ENCODE measurements at regions not wholly inside any gene's neighbourhood (a gene's known extent, or its start where the extent isn't known, plus 50 kb on each side); places are given as distances from the start of the nearest gene placed in this dataset.
A peak's percentile ranks its signal among the peaks of the same experiment; 100 is the strongest.

DNA sequence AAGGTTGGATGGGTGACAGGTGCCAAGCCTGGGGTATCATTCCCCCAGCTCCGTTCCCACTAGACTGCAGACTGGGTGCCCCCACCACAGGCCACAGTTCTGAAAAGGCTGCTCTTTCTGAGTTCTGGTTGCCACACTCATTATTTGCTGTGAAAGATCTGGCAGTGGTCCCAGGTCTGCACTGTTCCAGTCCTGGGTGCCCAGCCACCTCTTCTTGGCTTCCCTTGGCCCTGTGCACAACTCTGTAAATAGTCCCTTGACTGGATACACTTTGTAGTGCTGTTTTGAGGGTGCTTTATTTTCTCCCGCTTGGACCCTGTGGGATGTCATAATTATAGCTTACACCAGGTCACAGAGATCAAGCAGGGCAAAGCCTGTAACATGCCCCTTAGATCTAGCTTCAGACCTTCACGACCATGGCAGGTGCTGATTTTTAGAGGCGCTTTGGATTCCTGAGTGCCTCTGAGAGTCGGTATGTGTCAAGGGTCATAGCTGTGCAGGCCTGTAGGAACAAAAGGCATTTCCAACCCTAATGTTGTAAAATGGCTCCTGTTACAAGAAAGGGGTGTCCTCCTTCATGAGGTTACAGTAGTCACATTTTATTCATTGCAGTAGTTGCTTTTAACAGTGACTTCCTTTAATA, 344.9 kb downstream of the ICE1 start:
- Histone ChIP-seq H3K36me3 (no peaks in the 10 kb centered on the region), H3K4me3 (no peak overlapping the region), H3K27ac (no peak overlapping the region), H3K27me3 (no peaks in the 10 kb centered on the region), H3K4me1 (ENCODE audit: low read depth) (no peaks in the 10 kb centered on the region), H3K9me3 (ENCODE audit: low read depth) (no peaks in the 10 kb centered on the region)
- TF ChIP-seq, protein P1, sequence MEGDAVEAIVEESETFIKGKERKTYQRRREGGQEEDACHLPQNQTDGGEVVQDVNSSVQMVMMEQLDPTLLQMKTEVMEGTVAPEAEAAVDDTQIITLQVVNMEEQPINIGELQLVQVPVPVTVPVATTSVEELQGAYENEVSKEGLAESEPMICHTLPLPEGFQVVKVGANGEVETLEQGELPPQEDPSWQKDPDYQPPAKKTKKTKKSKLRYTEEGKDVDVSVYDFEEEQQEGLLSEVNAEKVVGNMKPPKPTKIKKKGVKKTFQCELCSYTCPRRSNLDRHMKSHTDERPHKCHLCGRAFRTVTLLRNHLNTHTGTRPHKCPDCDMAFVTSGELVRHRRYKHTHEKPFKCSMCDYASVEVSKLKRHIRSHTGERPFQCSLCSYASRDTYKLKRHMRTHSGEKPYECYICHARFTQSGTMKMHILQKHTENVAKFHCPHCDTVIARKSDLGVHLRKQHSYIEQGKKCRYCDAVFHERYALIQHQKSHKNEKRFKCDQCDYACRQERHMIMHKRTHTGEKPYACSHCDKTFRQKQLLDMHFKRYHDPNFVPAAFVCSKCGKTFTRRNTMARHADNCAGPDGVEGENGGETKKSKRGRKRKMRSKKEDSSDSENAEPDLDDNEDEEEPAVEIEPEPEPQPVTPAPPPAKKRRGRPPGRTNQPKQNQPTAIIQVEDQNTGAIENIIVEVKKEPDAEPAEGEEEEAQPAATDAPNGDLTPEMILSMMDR (IDR thresholded peaks at IDR 0.05; ENCODE audit: low read depth, low read length), result no peak
- peak in 1 of 2 donors; percentile 7 for DNase-seq (ENCODE audit: low read depth in 1 of 2, low spot score in 1 of 2)

DNA sequence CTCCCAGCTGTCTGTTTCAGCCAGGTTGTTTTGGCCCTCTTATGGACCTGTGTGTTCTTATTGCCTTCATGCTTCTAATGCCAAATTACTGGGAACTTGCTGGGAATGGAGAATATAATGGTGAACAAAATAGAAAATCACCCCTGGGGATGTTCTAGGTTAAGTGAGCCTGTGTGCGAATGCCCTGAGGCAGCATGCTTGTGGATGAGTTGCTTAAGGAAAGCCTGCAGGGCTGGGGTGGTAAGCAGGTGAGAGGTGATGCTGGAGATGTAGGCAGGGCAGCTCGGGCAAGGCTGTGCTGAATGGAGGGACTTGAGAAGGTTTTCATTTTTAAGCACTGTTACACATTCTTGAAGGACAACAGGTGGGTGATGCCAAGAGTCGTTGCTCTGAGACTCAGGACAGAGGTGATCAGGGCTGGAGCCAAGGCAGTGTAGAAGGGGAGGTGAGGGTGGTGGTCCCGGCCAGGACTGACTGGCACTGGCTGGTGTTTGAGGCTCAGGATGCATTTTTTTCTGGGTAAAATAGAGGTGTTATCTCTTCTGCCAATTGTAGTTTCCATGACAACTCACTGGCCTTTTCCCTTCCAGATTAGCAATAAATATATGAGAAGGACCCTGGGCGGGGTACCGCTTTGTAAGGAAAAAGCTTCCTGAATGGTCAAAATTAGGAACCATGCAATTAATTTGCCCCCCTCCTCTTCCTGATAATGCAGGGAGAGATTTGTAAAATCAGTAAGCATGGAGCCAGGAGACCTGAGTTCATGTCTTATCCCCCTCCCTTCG, 342.8 kb downstream of the ICE1 start:
- H3K36me3 ChIP-seq, result no peaks in the 10 kb centered on the region
- no peak for DNase-seq (ENCODE audit: low read depth in 1 of 2, low spot score in 1 of 2)
- no peaks in the 10 kb centered on the region for H3K27me3 ChIP-seq
- H3K4me1 ChIP-seq (ENCODE audit: low read depth), result no peaks in the 10 kb centered on the region
- no peaks in the 10 kb centered on the region for H3K9me3 ChIP-seq (ENCODE audit: low read depth)
- no peak overlapping the region for H3K27ac ChIP-seq
- H3K4me3 ChIP-seq, result no peak overlapping the region
- TF ChIP-seq, protein P1 (IDR thresholded peaks at IDR 0.05; ENCODE audit: low read depth, low read length), result no peak

DNA sequence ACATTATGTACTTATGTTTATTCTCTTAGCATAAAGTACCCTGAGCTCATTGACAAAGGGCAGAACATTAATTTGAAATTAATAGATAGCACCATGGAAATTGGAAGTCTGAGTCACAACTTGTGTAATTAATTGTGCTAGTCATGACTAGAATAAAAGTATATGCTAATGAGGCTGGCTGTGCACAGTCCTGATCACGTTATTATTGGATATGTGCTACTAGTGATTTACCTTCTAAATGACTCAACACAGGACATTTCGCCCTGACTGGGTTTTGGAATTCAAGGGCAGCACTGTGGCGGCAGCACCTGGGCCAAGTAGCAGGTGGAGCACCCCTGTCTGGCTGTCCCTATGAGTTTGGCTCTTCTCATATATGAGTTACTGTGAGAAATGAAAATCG, 341.8 kb downstream of the ICE1 start:
- no peak overlapping the region for H3K4me3 ChIP-seq
- no peaks in the 10 kb centered on the region for H3K9me3 ChIP-seq (ENCODE audit: low read depth)
- H3K36me3 ChIP-seq, result no peaks in the 10 kb centered on the region
- TF ChIP-seq, protein P1 (IDR thresholded peaks at IDR 0.05; ENCODE audit: low read depth, low read length), result no peak
- H3K27ac ChIP-seq, result no peak overlapping the region
- H3K27me3 ChIP-seq, result no peaks in the 10 kb centered on the region
- DNase-seq (ENCODE audit: low read depth in 1 of 2, low spot score in 1 of 2), result no peak
- H3K4me1 ChIP-seq (ENCODE audit: low read depth), result no peaks in the 10 kb centered on the region

DNA sequence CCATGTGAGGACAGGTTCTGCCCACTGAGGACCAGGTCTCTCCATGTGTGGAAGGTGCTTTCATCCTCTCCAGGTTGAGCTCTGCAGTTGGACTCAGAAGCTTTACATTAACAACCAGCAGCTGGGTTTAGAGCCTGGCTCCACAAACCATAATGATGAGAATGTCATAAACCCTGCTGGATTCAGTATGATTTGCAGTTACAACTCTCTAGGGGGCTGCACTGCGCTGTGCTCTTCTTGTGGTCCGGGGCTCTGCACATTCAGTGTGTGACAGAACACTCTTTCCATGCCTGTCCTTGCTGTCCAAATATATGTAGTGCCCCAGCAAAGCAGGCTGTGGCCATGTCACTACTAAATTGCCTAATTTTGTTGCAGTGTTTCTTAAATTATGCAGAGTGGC, 334.3 kb downstream of the ICE1 start:
- no peak overlapping the region for H3K4me3 ChIP-seq
- H3K27ac ChIP-seq, result no peak overlapping the region
- no peaks in the 10 kb centered on the region for H3K27me3 ChIP-seq
- H3K36me3 ChIP-seq, result no peaks in the 10 kb centered on the region
- DNase-seq (ENCODE audit: low read depth in 1 of 2, low spot score in 1 of 2), result no peak
- TF ChIP-seq, protein P1 (IDR thresholded peaks at IDR 0.05; ENCODE audit: low read depth, low read length), result no peak
- no peaks in the 10 kb centered on the region for H3K4me1 ChIP-seq (ENCODE audit: low read depth)
- H3K9me3 ChIP-seq (ENCODE audit: low read depth), result no peaks in the 10 kb centered on the region

DNA sequence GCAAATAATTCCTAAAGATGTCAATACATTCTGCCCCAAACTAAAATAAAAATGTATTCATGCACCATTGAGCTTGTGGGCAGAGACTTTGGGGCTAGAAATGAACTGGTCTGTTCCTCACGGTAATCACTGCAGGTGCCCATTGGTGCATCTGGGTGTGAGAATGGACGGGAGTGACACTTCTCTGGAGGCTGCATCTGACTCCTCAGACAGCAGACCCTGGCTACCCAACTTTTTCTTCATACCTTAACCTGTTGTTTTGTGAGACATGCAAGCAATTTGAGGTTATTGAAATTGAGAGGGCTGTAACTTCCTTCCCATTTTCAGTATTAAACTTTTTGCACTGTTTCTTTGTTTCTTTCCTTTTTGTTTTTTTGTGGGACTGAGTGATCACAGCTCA, 333.4 kb downstream of the ICE1 start:
- no peak for DNase-seq (ENCODE audit: low read depth in 1 of 2, low spot score in 1 of 2)
- H3K36me3 ChIP-seq, result no peaks in the 10 kb centered on the region
- TF ChIP-seq, protein P1 (IDR thresholded peaks at IDR 0.05; ENCODE audit: low read depth, low read length), result no peak
- no peaks in the 10 kb centered on the region for H3K4me1 ChIP-seq (ENCODE audit: low read depth)
- H3K27ac ChIP-seq, result no peak overlapping the region
- H3K4me3 ChIP-seq, result no peak overlapping the region
- H3K9me3 ChIP-seq (ENCODE audit: low read depth), result no peaks in the 10 kb centered on the region
- no peaks in the 10 kb centered on the region for H3K27me3 ChIP-seq

All from cardiac muscle cell (in vitro differentiated cells and primary cell).